Endothelial cell (in vitro differentiated cells): ENCODE measurements at regions not wholly inside any gene's neighbourhood (a gene's known extent, or its start where the extent isn't known, plus 50 kb on each side); places are given as distances from the start of the nearest gene placed in this dataset.

ENCODE experiments used
- DNase-seq: peaks from one replicate; pipeline ENCODE4 v3.0.0; 2021; ENCODE audit warnings: low spot score
- H3K27ac Mint-ChIP-seq: one replicate; pipeline ENCODE4 v1.8.0; 2021; ENCODE audit warnings: mixed read lengths, inconsistent platforms; ENCODE audit not compliant: unreplicated experiment
- H3K27me3 Mint-ChIP-seq: one replicate; pipeline ENCODE4 v1.8.0; 2021; ENCODE audit warnings: mild to moderate bottlenecking, moderate library complexity, mixed read lengths, inconsistent platforms; ENCODE audit not compliant: unreplicated experiment
- H3K36me3 Mint-ChIP-seq: one replicate; pipeline ENCODE4 v1.8.0; 2021; ENCODE audit warnings: mild to moderate bottlenecking, low read depth, mixed read lengths, inconsistent platforms; ENCODE audit not compliant: unreplicated experiment
- H3K4me1 Mint-ChIP-seq: one replicate; pipeline ENCODE4 v1.8.0; 2021; ENCODE audit warnings: mild to moderate bottlenecking, mixed read lengths, inconsistent platforms; ENCODE audit not compliant: unreplicated experiment
- H3K4me3 Mint-ChIP-seq: one replicate; pipeline ENCODE4 v1.8.0; 2021; ENCODE audit warnings: mild to moderate bottlenecking, mixed read lengths, inconsistent platforms; ENCODE audit not compliant: unreplicated experiment
- H3K9me3 Mint-ChIP-seq: one replicate; pipeline ENCODE4 v1.8.0; 2021; ENCODE audit warnings: mixed read lengths, inconsistent platforms; ENCODE audit not compliant: unreplicated experiment
- TF ChIP-seq, protein P1 (sequence below): fragments of 200-600 bp; sonication (generic); IDR thresholded peaks from one replicate; pipeline ENCODE4 v1.5.0; 2021; ENCODE audit warnings: antibody characterized with exemption; ENCODE audit not compliant: unreplicated experiment

DNA sequence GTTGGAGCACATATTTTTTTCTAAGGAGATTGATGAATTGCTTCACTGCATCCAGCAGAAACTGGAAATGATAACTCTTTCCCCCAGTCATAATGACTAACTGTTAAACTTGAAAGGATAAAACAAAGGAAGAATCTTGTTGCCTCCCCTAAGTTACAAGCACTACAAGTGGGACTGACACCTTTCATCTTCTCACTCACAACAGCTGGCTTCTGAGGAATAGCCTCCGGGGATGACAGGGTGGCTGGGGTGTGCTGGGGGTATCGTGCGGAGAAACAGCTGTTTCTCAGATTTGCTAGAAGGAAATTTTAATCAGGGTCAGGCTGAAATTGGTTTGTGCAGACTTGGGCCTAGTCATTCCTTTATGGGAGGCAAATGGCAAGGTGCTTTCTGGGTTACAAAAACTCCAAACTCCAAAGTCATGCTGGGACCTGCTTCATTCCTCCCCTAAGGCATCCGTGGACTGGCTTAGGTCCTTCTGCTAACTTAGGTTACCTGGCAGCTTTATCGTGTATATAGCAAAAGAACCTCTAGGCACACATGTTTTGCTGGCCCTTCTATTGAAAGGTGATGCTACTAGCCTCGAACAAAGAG is 557.2 kb downstream of the TOX3 start:
- no peak for DNase-seq
- TF ChIP-seq, protein P1, sequence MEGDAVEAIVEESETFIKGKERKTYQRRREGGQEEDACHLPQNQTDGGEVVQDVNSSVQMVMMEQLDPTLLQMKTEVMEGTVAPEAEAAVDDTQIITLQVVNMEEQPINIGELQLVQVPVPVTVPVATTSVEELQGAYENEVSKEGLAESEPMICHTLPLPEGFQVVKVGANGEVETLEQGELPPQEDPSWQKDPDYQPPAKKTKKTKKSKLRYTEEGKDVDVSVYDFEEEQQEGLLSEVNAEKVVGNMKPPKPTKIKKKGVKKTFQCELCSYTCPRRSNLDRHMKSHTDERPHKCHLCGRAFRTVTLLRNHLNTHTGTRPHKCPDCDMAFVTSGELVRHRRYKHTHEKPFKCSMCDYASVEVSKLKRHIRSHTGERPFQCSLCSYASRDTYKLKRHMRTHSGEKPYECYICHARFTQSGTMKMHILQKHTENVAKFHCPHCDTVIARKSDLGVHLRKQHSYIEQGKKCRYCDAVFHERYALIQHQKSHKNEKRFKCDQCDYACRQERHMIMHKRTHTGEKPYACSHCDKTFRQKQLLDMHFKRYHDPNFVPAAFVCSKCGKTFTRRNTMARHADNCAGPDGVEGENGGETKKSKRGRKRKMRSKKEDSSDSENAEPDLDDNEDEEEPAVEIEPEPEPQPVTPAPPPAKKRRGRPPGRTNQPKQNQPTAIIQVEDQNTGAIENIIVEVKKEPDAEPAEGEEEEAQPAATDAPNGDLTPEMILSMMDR = no peak
- Mint-ChIP-seq H3K36me3 (no peaks in the 10 kb centered on the region), H3K9me3 (no peaks in the 10 kb centered on the region), H3K4me1 (no peaks in the 10 kb centered on the region), H3K27ac (no peak overlapping the region), H3K27me3 (peaks cover 1% of the 10 kb centered on the region), H3K4me3 (no peak overlapping the region)

DNA sequence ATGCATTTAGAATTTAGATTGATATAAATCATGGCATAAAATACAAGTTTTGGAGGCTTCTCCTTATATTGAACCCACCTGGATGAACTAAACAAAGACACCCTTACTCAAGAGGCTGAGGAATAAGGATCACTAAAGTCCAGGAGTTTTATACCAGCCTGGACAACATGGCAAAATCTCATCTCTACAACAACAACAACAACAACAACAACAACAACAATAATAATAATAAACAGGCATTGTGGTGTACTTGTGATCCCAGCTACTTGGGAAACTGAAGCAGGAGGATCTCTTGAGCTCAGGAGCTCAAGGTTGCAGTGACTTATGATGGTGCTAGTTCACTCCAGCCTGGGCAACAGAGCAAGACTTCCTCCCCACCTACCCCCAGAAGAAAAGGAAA is 558.0 kb downstream of the TOX3 start:
- peaks cover 1% of the 10 kb centered on the region for H3K27me3 Mint-ChIP-seq
- H3K9me3 Mint-ChIP-seq = no peaks in the 10 kb centered on the region
- H3K27ac Mint-ChIP-seq = no peak overlapping the region
- no peaks in the 10 kb centered on the region for H3K4me1 Mint-ChIP-seq
- TF ChIP-seq, protein P1 = no peak
- no peaks in the 10 kb centered on the region for H3K36me3 Mint-ChIP-seq
- no peak for DNase-seq
- no peak overlapping the region for H3K4me3 Mint-ChIP-seq

DNA sequence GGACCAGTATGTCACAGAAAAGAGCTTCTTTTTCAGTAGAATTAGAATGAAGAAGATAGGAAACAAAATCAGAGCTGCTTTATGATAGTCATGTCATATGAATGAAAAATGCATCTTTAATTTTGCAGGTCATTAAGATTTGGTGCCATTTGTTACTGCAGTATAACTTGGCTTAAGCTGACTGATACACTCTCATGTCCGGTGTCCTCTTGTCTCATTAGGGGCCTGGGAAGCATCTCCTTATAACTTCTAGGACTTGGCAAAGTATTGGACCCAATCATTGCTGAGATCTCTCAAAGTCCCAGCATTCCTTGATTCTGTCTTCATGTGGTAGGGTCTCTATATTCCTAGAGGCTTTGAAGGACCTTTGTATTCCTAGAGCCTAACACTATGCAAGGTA is 559.4 kb downstream of the TOX3 start:
- TF ChIP-seq, protein P1 = no peak
- Mint-ChIP-seq H3K27ac (no peak overlapping the region), H3K4me3 (no peak overlapping the region), H3K4me1 (no peaks in the 10 kb centered on the region), H3K27me3 (peaks cover 1% of the 10 kb centered on the region), H3K36me3 (no peaks in the 10 kb centered on the region), H3K9me3 (no peaks in the 10 kb centered on the region)
- no peak for DNase-seq

GRCh38 chr16:51986717-51987116 is 560.2 kb downstream of the TOX3 start:
- no peak overlapping the region for H3K4me3 Mint-ChIP-seq
- H3K27ac Mint-ChIP-seq = no peak overlapping the region

GRCh38 chr16:51986301-51986700 is 560.6 kb downstream of the TOX3 start:
- no peaks in the 10 kb centered on the region for H3K9me3 Mint-ChIP-seq

More at GRCh38 chr16:51986717-51987116, 560.2 kb downstream of the TOX3 start:
- no peaks in the 10 kb centered on the region for H3K4me1 Mint-ChIP-seq
- peaks cover 1% of the 10 kb centered on the region for H3K27me3 Mint-ChIP-seq
- H3K9me3 Mint-ChIP-seq = no peaks in the 10 kb centered on the region
- TF ChIP-seq, protein P1 = no peak
- H3K36me3 Mint-ChIP-seq = no peaks in the 10 kb centered on the region
- no peak for DNase-seq

More at GRCh38 chr16:51986301-51986700, 560.6 kb downstream of the TOX3 start:
- Mint-ChIP-seq H3K36me3 (no peaks in the 10 kb centered on the region), H3K27ac (no peak overlapping the region), H3K4me1 (no peaks in the 10 kb centered on the region), H3K4me3 (no peak overlapping the region), H3K27me3 (peaks cover 1% of the 10 kb centered on the region)
- DNase-seq = no peak
- TF ChIP-seq, protein P1 = no peak
